ENCODE measurements at regions not wholly inside any gene's neighbourhood (a gene's known extent, or its start where the extent isn't known, plus 50 kb on each side); places are given as distances from the start of the nearest gene placed in this dataset.

DNA sequence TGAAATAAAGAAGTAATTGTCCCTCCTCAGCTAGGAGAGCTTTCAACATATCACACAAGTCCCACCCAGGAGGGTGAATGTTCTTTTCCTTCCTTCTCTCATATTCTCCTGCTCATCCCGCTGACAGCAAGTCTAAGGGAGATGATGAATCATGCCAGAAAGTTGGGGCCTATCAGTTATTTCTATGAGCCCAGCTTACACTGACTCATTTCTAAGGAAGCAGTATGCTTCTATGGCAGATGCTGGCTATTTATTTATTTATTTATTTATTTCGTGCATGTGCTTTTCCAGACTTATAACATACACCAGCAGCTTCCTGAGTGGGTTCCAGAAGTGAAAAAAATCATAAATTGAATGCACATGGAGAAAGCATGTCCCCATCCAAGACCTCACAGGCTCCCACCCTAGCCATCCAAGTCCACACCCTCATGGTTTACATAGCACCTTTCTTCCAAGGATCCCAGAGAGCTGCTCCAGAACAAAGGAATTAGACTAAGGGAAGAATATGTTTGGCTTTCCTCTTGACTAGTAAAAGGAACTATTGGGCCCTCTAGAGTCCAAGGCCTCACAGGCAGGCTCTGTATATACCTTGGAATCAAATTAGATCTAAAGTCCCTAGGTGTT lies 1074.2 kb upstream of the ZEB2 start:
- DNase-seq: peak; percentile 20

GRCh38 chr2:145593280-145593679 lies 1073.4 kb upstream of the ZEB2 start:
- no peak for DNase-seq

DNA sequence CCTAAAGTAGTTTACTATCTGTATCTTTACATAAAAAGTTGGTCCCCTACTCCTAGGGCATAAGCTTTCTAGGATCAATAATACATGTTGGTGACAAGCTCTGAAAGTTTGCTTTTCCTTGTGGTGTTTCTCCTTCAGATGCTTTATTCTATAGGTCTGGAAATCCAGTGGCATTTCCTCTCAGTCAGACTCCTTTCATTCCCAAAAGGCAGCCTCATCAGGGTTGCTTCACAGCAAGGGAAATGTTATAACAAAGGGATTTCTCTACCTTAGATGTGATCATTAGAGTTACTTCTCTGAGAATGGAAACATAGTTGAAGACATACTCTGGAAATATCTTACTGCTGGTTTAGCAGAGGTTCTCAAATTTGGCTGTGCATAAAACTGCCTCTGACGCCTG lies 1072.4 kb upstream of the ZEB2 start:
- no peak for DNase-seq

DNA sequence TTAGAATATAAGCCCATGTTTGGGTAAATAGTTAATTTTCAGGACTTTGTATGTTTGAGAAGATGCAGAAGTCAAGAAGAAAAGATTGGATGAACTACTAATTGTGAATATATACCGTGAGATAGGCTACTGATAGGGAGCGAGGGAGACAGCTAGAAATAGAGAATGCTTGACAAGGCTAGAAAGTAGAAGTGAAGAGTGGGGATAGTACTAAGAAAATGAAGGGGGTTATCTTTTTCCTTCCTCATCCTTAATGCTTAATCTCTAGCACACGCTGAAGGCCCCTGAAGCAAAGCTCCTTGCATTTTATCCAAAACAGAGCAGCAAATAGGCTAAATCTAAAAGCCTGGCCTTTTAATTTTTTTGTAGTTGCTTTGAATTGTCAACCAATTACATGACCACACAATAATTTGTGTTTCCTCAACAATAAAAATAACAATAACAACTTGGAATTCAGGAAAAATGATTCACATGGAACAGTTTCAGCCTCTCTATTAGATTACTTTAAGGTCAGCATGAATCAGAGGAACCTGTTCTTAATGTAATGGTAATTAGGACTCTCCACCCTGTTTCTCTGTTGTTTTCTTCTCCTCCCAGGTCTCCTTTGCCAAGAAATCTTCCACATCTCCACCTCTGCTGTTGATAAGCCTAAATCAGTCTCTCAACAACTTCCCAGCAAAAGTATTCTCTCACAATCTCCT lies 1071.3 kb upstream of the ZEB2 start:
- DNase-seq: no peak

DNA sequence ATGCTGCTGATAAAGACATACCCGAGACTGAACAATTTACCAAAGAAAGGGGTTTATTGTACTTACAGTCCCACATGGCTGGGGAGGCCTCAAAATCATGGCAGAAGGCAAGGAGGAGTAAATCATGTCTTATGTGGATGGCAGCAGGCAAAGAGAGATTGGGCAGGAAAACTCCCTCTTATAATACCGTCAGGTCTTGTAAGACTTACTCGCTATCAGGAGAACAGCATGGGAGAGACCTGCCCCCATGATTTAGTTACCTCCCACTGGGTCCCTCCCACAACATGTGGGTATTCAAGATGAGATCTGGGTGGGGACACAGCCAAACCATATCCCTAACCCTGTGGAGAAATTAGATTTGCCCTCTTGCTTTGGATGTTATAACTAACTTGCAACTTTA lies 1068.0 kb upstream of the ZEB2 start:
- DNase-seq: peak; percentile 82

GRCh38 chr2:145584353-145584752 lies 1064.4 kb upstream of the ZEB2 start:
- peak; percentile 83 for DNase-seq

GRCh38 chr2:145573608-145574007 lies 1053.7 kb upstream of the ZEB2 start:
- DNase-seq: no peak

GRCh38 chr2:145572238-145572637 lies 1052.3 kb upstream of the ZEB2 start:
- DNase-seq: no peak

GRCh38 chr2:145569108-145569507 lies 1049.2 kb upstream of the ZEB2 start:
- no peak for DNase-seq

- DNase-seq: no peak
Observed at GRCh38 chr2:145563741-145564615, 1044.1 kb upstream of the ZEB2 start.

- no peak for DNase-seq
Observed at GRCh38 chr2:145561152-145561551, 1041.2 kb upstream of the ZEB2 start.

GRCh38 chr2:145558617-145559350 lies 1038.9 kb upstream of the ZEB2 start:
- no peak for DNase-seq

DNA sequence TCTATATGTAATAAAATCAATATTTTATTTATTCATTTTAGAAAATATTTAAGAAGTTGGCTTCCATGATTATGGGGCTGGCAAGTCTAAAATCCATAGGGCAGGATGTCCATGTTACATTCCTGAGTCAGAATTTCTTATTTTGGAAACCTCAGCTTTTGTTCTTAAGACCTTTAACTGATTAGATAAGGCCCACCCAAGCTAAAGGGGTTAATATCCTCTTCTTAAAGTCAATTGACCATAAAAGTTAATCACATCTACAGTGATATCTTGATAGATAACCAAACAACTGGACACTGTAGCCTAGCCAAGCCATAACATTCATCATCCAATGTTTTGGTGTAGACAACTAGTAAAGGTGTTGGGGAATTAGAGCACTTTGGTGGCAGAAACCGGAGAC lies 1035.4 kb upstream of the ZEB2 start:
- no peak for DNase-seq

- no peak for DNase-seq
Observed at GRCh38 chr2:145551686-145552085, 1031.8 kb upstream of the ZEB2 start.

DNA sequence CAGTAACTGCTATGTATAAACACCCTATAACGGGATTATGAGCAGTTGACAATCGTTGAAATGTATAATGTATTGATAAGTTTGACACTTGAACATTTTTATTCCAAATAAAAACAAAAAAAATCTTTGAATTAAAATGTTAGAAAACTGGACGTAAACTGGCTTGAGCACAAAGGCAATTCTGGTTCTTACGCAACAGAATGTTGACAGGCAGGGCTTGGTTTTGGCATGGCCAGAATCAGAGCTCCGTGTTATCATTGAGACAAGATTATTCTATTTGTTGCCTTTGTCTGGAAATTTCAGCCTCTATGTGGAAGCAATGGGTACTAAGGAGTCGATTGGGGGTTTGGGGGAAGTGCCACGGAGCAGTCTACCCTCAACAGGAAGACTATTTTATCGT lies 1028.6 kb upstream of the ZEB2 start:
- DNase-seq: no peak

DNA sequence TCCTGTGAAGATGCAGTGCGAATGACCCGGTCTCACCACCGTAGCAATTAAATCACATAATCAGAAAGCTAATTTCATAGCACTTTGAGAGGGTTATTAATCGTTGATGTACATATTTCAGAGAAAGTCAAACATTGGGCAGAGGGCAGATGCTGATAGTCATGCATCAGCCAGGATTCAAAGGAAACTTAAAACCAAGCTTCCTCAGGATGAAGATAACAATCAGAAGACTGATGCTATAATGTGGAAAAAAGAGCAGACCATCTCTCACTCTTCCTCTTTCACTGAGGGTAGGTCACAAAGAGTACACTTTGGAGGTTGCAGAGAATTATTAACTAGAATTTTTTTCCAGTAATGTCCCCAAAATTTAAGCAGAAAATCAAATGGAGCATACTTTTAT lies 1027.7 kb upstream of the ZEB2 start:
- DNase-seq: no peak

GRCh38 chr2:145546091-145546490 lies 1026.2 kb upstream of the ZEB2 start:
- DNase-seq: no peak

DNA sequence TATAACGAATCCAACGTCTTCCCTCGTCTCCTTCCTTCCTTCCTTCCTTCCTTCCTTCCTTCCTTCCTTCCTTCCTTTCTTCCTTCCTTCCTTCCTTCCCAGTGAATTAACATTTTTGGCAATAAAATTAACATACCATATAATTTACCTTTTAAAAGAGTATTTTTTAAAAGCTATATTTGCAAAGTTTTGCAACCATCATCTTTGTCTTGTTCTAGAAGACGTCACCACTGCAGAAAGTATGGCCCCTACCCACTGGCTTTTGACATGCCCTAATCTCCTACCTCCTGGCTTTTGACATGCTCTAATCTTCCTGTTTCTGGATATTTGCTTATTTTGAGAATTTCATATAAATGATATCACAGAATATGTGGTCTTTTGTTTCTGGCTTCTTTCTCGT lies 1023.9 kb upstream of the ZEB2 start:
- DNase-seq: no peak

- no peak for DNase-seq
Observed at GRCh38 chr2:145543155-145543554, 1023.2 kb upstream of the ZEB2 start.

- no peak for DNase-seq
Observed at GRCh38 chr2:145541028-145541427, 1021.1 kb upstream of the ZEB2 start.

- no peak for DNase-seq
Observed at GRCh38 chr2:145538661-145539350, 1018.9 kb upstream of the ZEB2 start.

- DNase-seq: peak; percentile 9
Observed at GRCh38 chr2:145530653-145531052, 1010.7 kb upstream of the ZEB2 start.

DNA sequence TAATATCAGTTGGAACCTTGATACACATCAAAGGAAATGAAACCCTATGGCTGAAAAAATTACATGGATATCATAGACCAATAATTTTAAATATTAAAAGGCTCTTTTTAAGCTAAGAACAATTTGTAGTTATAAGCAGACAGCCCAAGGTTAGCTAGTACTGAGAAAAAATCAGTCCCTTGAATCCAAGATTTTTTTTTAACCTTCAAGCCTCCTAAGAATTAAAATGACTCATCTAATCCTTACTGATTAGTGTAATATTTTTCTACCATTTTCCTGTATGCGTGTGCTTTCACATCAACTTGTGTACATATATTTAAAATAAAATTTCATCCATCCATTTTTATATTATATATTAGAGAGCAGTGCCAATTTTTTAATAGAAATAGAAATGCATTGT lies 1004.9 kb upstream of the ZEB2 start:
- no peak for DNase-seq

Data from OCI-M1 (cell line).